Neuronal stem cell (in vitro differentiated cells): ENCODE measurements at regions not wholly inside any gene's neighbourhood (a gene's known extent, or its start where the extent isn't known, plus 50 kb on each side); places are given as distances from the start of the nearest gene placed in this dataset.
A peak's percentile ranks its signal among the peaks of the same experiment; 100 is the strongest.

Experiments
- DNase-seq: peaks from one replicate; pipeline ENCODE4 v3.0.0-alpha.2; 2013; ENCODE audit warnings: low spot score
- H2AFZ ChIP-seq: one replicate; pipeline ENCODE4 v1.6.1; 2013; ENCODE audit warnings: mild to moderate bottlenecking, low read length, inconsistent platforms
- H2AK5ac ChIP-seq: 2 replicates; pipeline ENCODE4 v1.6.1; 2013; ENCODE audit warnings: low read depth, mild to moderate bottlenecking, inconsistent platforms, low read length, moderate library complexity, mixed read lengths
- H2BK120ac ChIP-seq: 2 replicates; pipeline ENCODE4 v1.6.1; 2013; ENCODE audit warnings: low read depth, mild to moderate bottlenecking, inconsistent platforms, low read length, moderate library complexity, mixed read lengths
- H2BK12ac ChIP-seq: one replicate; pipeline ENCODE4 v1.6.1; 2013; ENCODE audit warnings: low read length, inconsistent platforms
- H2BK15ac ChIP-seq: 2 replicates; pipeline ENCODE4 v1.6.1; 2013; ENCODE audit warnings: mild to moderate bottlenecking, low read length, inconsistent platforms, mixed read lengths
- H2BK5ac ChIP-seq: one replicate; pipeline ENCODE4 v1.6.1; 2013; ENCODE audit warnings: inconsistent platforms, mild to moderate bottlenecking, low read length, moderate library complexity
- H3K14ac ChIP-seq: one replicate; pipeline ENCODE4 v1.6.1; 2013; ENCODE audit warnings: low read length, inconsistent platforms
- H3K18ac ChIP-seq: 2 replicates; pipeline ENCODE4 v1.6.1; 2013; ENCODE audit warnings: low read length, inconsistent platforms
- H3K23ac ChIP-seq: 2 replicates; pipeline ENCODE4 v1.6.1; 2013; ENCODE audit warnings: low read depth, mild to moderate bottlenecking, mixed read lengths, low read length, inconsistent platforms; ENCODE audit not compliant: poor library complexity
- H3K27ac ChIP-seq: replicated peaks from 3 replicates; pipeline ENCODE4 v1.5.1; 2013; ENCODE audit warnings: low read length, inconsistent platforms
- H3K27me3 ChIP-seq, 3 experiments: 2 replicates each; pipeline ENCODE4 v1.6.1; 2013; ENCODE audit warnings: low read length in 3 of 3, mild to moderate bottlenecking in 2 of 3, inconsistent platforms in 1 of 3, low read depth in 1 of 3, mixed read lengths in 1 of 3, moderate library complexity in 1 of 3; ENCODE audit not compliant: control insufficient read depth in 3 of 3, insufficient read depth in 3 of 3
- H3K36me3 ChIP-seq, 2 donors: replicated peaks in 1 of 2; 2 replicates each; pipeline ENCODE4 v1.6.1; 2013; ENCODE audit warnings: low read length in 2 of 2; ENCODE audit not compliant: control insufficient read depth in 2 of 2, insufficient read depth in 2 of 2
- H3K4ac ChIP-seq: 2 replicates; pipeline ENCODE4 v1.6.1; 2013; ENCODE audit warnings: inconsistent platforms, mild to moderate bottlenecking, low read length, moderate library complexity
- H3K4me1 ChIP-seq, 2 donors: 1 replicate in 1 of 2; 2 replicates in 1 of 2; pipeline ENCODE4 v1.6.1; 2013; ENCODE audit warnings: low read length in 2 of 2, low read depth in 1 of 2; ENCODE audit not compliant: control insufficient read depth in 2 of 2, insufficient read depth in 1 of 2
- H3K4me2 ChIP-seq: one replicate; pipeline ENCODE4 v1.6.1; 2013; ENCODE audit warnings: mild to moderate bottlenecking, low read length, inconsistent platforms; ENCODE audit not compliant: insufficient read depth, poor library complexity, severe bottlenecking
- H3K4me3 ChIP-seq, 2 donors: 2 replicates each; pipeline ENCODE4 v1.5.1; 2013; ENCODE audit warnings: low read length in 2 of 2, mild to moderate bottlenecking in 2 of 2, inconsistent platforms in 1 of 2, moderate library complexity in 1 of 2
- H3K79me1 ChIP-seq: one replicate; pipeline ENCODE4 v1.6.1; 2013; ENCODE audit warnings: low read depth, mild to moderate bottlenecking, inconsistent platforms, low read length, moderate library complexity
- H3K9ac ChIP-seq: one replicate; pipeline ENCODE4 v1.6.1; 2013; ENCODE audit warnings: mild to moderate bottlenecking, low read depth, low read length, inconsistent platforms; ENCODE audit not compliant: poor library complexity
- H3K9me3 ChIP-seq, 2 donors: replicated peaks in 1 of 2; 2 replicates each; pipeline versions ENCODE3 to v1.6.1; 2013; ENCODE audit warnings: low read length in 2 of 2, mild to moderate bottlenecking in 2 of 2, inconsistent platforms in 1 of 2, low read depth in 1 of 2, mixed read lengths in 1 of 2, moderate library complexity in 1 of 2; ENCODE audit not compliant: control insufficient read depth in 2 of 2, insufficient read depth in 1 of 2
- H4K8ac ChIP-seq: one replicate; pipeline ENCODE4 v1.6.1; 2013; ENCODE audit warnings: low read depth, mild to moderate bottlenecking, inconsistent platforms, low read length, moderate library complexity
- H4K91ac ChIP-seq: one replicate; pipeline ENCODE4 v1.6.1; 2013; ENCODE audit warnings: low read length, low read depth, mild to moderate bottlenecking, inconsistent platforms; ENCODE audit not compliant: poor library complexity
- WGBS, 2 donors: extraction: QIAGEN DNeasy Blood & Tissue Kit; methylation state at CpG; one replicate each; pipeline ENCODE4 v1.1.7; 2013; ENCODE audit warnings: missing lambda C conversion rate in 2 of 2, mixed read lengths in 1 of 2; ENCODE audit not compliant: insufficient read length in 2 of 2, insufficient replicate concordance in 1 of 2; ENCODE audit errors: extremely low coverage in 2 of 2; 5-methylcytosine and 5-hydroxymethylcytosine counted together

DNA sequence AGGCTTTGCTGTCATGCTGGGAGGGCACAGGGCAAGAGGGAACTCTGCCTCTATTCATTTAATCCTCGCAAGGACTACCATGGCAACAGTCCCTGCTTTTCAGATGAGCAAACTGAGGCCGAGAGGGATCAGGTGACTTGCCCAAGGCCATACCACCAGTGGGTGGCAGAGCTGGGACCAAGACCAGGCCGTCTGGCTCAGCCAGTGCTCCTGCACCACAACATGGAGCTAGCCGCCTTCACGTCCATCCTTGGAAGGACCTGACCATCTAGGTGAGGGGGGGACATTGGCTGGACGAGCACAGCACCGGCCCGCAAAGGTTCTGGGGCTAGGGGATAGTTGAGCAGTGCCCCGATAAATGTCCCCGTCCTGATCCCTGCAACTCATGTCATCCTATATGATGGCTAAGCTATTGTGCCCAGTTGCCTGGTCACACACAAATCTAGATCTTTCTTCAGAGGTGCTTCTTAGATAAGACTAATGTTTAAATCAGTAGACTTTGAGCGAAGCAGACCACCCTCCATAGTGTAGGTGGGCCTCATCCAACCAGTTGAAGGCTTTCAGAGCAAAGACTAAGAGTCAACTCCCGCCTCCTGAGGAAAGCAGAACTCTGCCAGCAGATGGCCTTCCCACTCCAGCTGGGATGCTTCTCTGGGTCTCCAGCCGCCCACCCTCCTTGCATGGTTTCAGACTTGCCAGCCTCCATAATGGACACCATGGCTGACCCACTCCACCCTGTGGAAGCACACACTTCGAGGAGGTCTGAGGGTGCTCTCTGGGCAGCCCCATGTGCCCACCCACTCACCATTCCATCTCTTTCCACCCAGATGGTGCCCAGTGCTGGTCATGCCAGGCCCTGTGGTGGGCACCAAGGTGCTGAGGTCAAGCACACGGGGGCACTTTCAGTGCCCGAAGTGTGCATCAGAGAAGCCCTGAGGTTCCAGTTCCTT is 214.8 kb upstream of the RAB6C start:
- Histone ChIP-seq H2AFZ (no peak overlapping the region), H2BK120ac (no peak overlapping the region), H3K27me3 (peaks cover 0 to 1% (median 0%) of the 10 kb centered on the region in 3 experiments), H3K23ac (no peak overlapping the region), H4K8ac (no peak overlapping the region), H3K4me1 (peaks cover 0 to 4% of the 10 kb centered on the region in 2 donors), H4K91ac (no peak overlapping the region), H3K14ac (no peak overlapping the region), H2BK12ac (no peak overlapping the region), H2BK15ac (peak overlapping the region; percentile 9), H3K79me1 (peaks cover 3% of the 10 kb centered on the region), H3K18ac (peak overlapping the region; percentile 59), H2AK5ac (no peak overlapping the region), H3K9me3 (peaks cover 0 to 5% of the 10 kb centered on the region in 2 donors), H3K27ac (no peak overlapping the region), H3K4me2 (no peak overlapping the region), H3K4ac (no peak overlapping the region), H3K4me3 (no peak overlapping the region), H2BK5ac (no peak overlapping the region), H3K36me3 (peaks cover 0 to 2% of the 10 kb centered on the region in 2 donors), H3K9ac (no peak overlapping the region)
- DNase-seq = no peak
- no CpG with 5 or more reads among the region's 16 CpGs for WGBS, 2 donors

DNA sequence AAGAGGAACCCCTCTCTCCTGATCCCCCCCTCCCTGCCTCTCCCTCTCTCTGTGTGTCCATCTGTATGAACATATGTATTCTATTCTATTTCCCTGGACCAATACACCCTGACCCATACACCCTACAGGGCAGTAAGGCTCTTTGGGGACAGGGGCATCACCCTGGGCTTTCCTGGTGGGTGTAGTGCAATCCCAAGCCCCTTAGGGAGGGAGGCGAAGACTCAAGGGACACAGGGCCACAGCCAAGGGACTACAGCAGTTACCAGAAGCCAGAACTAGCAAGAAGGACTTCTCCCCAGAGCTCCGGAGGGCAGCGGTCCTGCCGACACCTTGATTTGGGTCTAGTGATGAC is 214.2 kb upstream of the RAB6C start:
- Histone ChIP-seq H3K36me3 (no peaks in the 10 kb centered on the region), H3K4me2 (no peak overlapping the region), H3K23ac (no peak overlapping the region), H3K27ac (no peak overlapping the region), H3K14ac (no peak overlapping the region), H2AK5ac (peak overlapping the region; percentile 32), H2BK120ac (no peak overlapping the region), H4K8ac (no peak overlapping the region), H2BK12ac (no peak overlapping the region), H3K9ac (no peak overlapping the region), H3K4me1 (peaks cover 0 to 4% of the 10 kb centered on the region in 2 donors), H3K18ac (peak overlapping the region; percentile 74), H4K91ac (no peak overlapping the region), H3K9me3 (peaks cover 0 to 2% of the 10 kb centered on the region in 2 donors), H3K79me1 (no peaks in the 10 kb centered on the region), H2AFZ (peak overlapping the region; percentile 59), H3K4ac (no peak overlapping the region), H3K27me3 (peaks cover 0 to 1% (median 0%) of the 10 kb centered on the region in 3 experiments), H3K4me3 (no peak overlapping the region), H2BK15ac (peak overlapping the region; percentile 9), H2BK5ac (no peak overlapping the region)
- no peak for DNase-seq
- no CpG with 5 or more reads among the region's 4 CpGs for WGBS, 2 donors

DNA sequence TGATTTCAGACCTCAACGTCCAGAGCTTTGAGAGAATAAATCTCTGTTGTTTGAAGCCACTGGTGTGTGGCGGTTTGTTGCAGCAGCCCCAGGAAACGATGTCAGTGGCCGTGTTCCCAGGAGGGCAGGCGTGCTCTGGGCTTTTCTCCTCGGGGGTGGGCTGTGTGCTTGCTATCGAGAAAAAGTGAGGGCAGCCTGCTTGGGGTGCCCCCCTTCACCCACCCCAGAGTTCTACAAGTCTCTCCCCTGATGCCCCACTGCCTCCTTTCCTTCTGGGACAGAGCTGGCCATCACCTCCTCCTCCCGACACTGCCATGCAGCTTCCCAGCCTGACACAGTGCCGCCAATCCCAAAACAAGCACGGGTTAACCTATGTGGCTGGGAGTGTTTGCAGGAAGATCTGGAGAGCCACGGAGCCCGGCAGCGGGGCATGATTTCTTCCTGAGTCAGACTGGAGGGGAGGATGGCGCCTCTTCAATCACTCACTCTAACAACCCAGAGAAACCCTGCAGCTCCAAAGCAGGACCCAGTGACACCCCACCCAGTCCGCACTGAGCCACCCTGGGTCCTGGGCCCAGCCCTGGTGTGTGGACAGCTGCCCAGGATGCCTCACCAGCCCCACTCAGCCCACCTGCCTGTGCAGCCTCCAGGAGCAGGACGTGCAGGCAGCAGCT is 213.7 kb upstream of the RAB6C start:
- Histone ChIP-seq H2BK120ac (no peak overlapping the region), H3K4ac (no peak overlapping the region), H3K18ac (peak overlapping the region; percentile 74), H2AFZ (peak overlapping the region; percentile 59), H3K27me3 (peaks cover 0 to 1% (median 0%) of the 10 kb centered on the region in 3 experiments), H3K9ac (no peak overlapping the region), H4K91ac (no peak overlapping the region), H3K36me3 (no peaks in the 10 kb centered on the region), H2AK5ac (peak overlapping the region; percentile 32), H3K4me1 (peaks cover 0 to 4% of the 10 kb centered on the region in 2 donors), H2BK12ac (peak overlapping the region; percentile 27), H3K4me3 (no peak overlapping the region), H3K23ac (no peak overlapping the region), H3K27ac (no peak overlapping the region), H2BK5ac (no peak overlapping the region), H2BK15ac (no peak overlapping the region), H3K9me3 (peaks cover 0 to 2% of the 10 kb centered on the region in 2 donors), H3K14ac (no peak overlapping the region), H4K8ac (no peak overlapping the region), H3K4me2 (no peak overlapping the region), H3K79me1 (no peaks in the 10 kb centered on the region)
- no peak for DNase-seq
- no CpG with 5 or more reads among the region's 16 CpGs for WGBS, 2 donors
